A549 (cell line): ENCODE measurements at regions not wholly inside any gene's neighbourhood (a gene's known extent, or its start where the extent isn't known, plus 50 kb on each side); places are given as distances from the start of the nearest gene placed in this dataset.

ENCODE experiments used
- ATAC-seq, 2 experiments: fragments of 200-7000 bp in 1 of 2; fragments of >200 bp in 1 of 2; cut with Nextera tagmentation in 1 of 2; cut with Tn5 transposase in 1 of 2; 3 replicates each; pipeline versions ENCODE4 v1.8.0 to v1.9.1; 2018 to 2020; ENCODE audit warnings: mild to moderate bottlenecking in 1 of 2, moderate library complexity in 1 of 2
- CTCF ChIA-PET: fragments of 300-600 bp; sonication (Branson Sonifier 250); formaldehyde crosslinking; extraction: SDS; loops from one replicate; lab custom pipeline; 2021; ENCODE audit warnings: antibody characterized with exemption, inconsistent platforms; lab: Yijun Ruan, JAX
- POLR2A ChIA-PET: fragments of 350-600 bp; formaldehyde crosslinking; extraction: SDS; loops from one replicate; lab custom pipeline; 2021; ENCODE audit warnings: antibody characterized with exemption, inconsistent platforms; lab: Yijun Ruan, JAX
- DNase-seq, 2 experiments: peaks; one replicate each; pipeline versions ENCODE4 v3.0.0 to v3.0.0-alpha.2; 2011 to 2016; ENCODE audit warnings: low read depth in 1 of 2, low spot score in 1 of 2
- FAIRE-seq: peaks from 2 replicates; lab custom pipeline; 2011; peaks lifted over from hg19 to GRCh38; lab: Jason Lieb, UNC
- H3K27ac ChIP-seq, 2 experiments: fragments of >200 bp; sonication (Bioruptor Twin); formaldehyde crosslinking; 3 replicates each; pipeline ENCODE4 v1.5.1; 2016 to 2017
- H3K4me1 ChIP-seq: fragments of >200 bp; sonication (Bioruptor Twin); formaldehyde crosslinking; 3 replicates; pipeline ENCODE4 v1.6.1; 2016
- H3K4me2 ChIP-seq: fragments of >200 bp; sonication (Bioruptor Twin); formaldehyde crosslinking; 3 replicates; pipeline ENCODE4 v1.6.1; 2016
- H3K4me3 ChIP-seq: fragments of >200 bp; sonication (Bioruptor Twin); formaldehyde crosslinking; 3 replicates; pipeline ENCODE4 v1.5.1; 2016
- H3K9me3 ChIP-seq: fragments of >200 bp; sonication (Bioruptor Twin); formaldehyde crosslinking; 3 replicates; pipeline ENCODE4 v1.6.1; 2016
- CEBPB ChIP-seq, 2 experiments: fragments of >200 bp in 1 of 2; sonication (Bioruptor Twin) in 1 of 2; formaldehyde crosslinking in 1 of 2; IDR thresholded peaks; 2 replicates each; pipeline ENCODE4 v1.6.1; 2012 to 2016
- EHF ChIP-seq: fragments of 250-450 bp; sonication (Bioruptor Pico); IDR thresholded peaks from 2 replicates; pipeline ENCODE4 v1.5.0; 2020; ENCODE audit warnings: mild to moderate bottlenecking
- ESRRA ChIP-seq: fragments of 150-350 bp; IDR thresholded peaks from 2 replicates; pipeline ENCODE4 v1.6.1; 2014; ENCODE audit warnings: mild to moderate bottlenecking, low read length, borderline replicate concordance
- FOXS1 ChIP-seq: fragments of 250-450 bp; sonication (Bioruptor Pico); IDR thresholded peaks from 2 replicates; pipeline ENCODE4 v1.5.0; 2020; ENCODE audit warnings: mild to moderate bottlenecking, moderate library complexity
- HES2 ChIP-seq: fragments of >200 bp; sonication (Bioruptor Twin); formaldehyde crosslinking; IDR thresholded peaks from 2 replicates; pipeline ENCODE4 v1.6.1; 2016
- HMGXB4 ChIP-seq: fragments of 250-450 bp; sonication (Bioruptor Pico); IDR thresholded peaks from 2 replicates; pipeline ENCODE4 v1.5.0; 2021; ENCODE audit warnings: mild to moderate bottlenecking, moderate library complexity, borderline replicate concordance
- MYC ChIP-seq: IDR thresholded peaks from 2 replicates; pipeline ENCODE4 v1.6.1; 2012; ENCODE audit warnings: mild to moderate bottlenecking, inconsistent platforms, low read length, improper control_type of control experiment, borderline replicate concordance
- TP53 ChIP-seq: fragments of 250-450 bp; sonication (Bioruptor Pico); IDR thresholded peaks from 2 replicates; pipeline ENCODE4 v1.5.0; 2021; ENCODE audit warnings: mild to moderate bottlenecking, moderate library complexity
- USF2 ChIP-seq: fragments of 450-650 bp; IDR thresholded peaks from 2 replicates; pipeline ENCODE4 v1.6.1; 2014; ENCODE audit warnings: antibody characterized with exemption
- ZFP36 ChIP-seq: fragments of 450-650 bp; IDR thresholded peaks from 2 replicates; pipeline ENCODE4 v1.6.1; 2014; ENCODE audit warnings: borderline replicate concordance; ENCODE audit not compliant: partially characterized antibody
- WGBS: methylation state at CpG from one replicate; pipeline ENCODE4 v1.1.6; 2017; ENCODE audit errors: missing lambda C conversion rate; 5-methylcytosine and 5-hydroxymethylcytosine counted together
- small RNA-seq, 6 experiments: library from RNA; depleted of rRNA; stranded (forward); fragments of <200 nt; gene quantifications; one replicate each; pipeline ENCODE3, GENCODE V24; 2012

GRCh38 chr4:151618858-151619257 lies 141.9 kb downstream of the GATB start:
- no peaks in the 10 kb centered on the region for H3K9me3 ChIP-seq
- WGBS: 57% methylated on average over 2 of the region's 2 CpGs
- no peak overlapping the region for H3K4me2 ChIP-seq
- ChIA-PET POLR2A (no interaction called here), CTCF (no interaction called here)
- no peaks in the 10 kb centered on the region for H3K4me1 ChIP-seq
- no peak overlapping the region for H3K27ac ChIP-seq
- TF ChIP-seq HES2 (no peak), MYC (no peak), FOXS1 (CRISPR knock-in tag) (no peak), TP53 (CRISPR knock-in tag) (no peak), USF2 (no peak), EHF (CRISPR knock-in tag) (no peak), ZFP36 (no peak), CEBPB (IDR thresholded peaks at IDR 0.05) (no peak)
- FAIRE-seq (no peak), DNase-seq (no peak), ATAC-seq (no peak)
- H3K4me3 ChIP-seq: no peak overlapping the region

- ATAC-seq (no peak), FAIRE-seq (no peak), DNase-seq (no peak)
- no peak overlapping the region for H3K27ac ChIP-seq
- ChIA-PET POLR2A (no interaction called here), CTCF (interaction anchor here (1.0 kb wide), 1 partner anchor 89 kb away, joined by 4 read pairs; no protein-coding TSS in a partner anchor)
- H3K4me1 ChIP-seq: no peaks in the 10 kb centered on the region
- no peak for TF ChIP-seq ESRRA
- no peak for TF ChIP-seq HMGXB4 (CRISPR knock-in tag)
- H3K4me3 ChIP-seq: no peak overlapping the region
- H3K4me2 ChIP-seq: no peak overlapping the region
- no peaks in the 10 kb centered on the region for H3K9me3 ChIP-seq
These were observed 140.7 kb downstream of the GATB start for GRCh38 chr4:151620066-151620465.

Small RNAs in the stretch of these regions (small RNA-seq; reads per million reads assigned to genes)
- 0 reads per million in 6 experiments for gene RN7SKP35
